H1 (cell line): ENCODE measurements at regions not wholly inside any gene's neighbourhood (a gene's known extent, or its start where the extent isn't known, plus 50 kb on each side); places are given as distances from the start of the nearest gene placed in this dataset.
A peak's percentile ranks its signal among the peaks of the same experiment; 100 is the strongest.

ENCODE experiments used
- CTCF ChIA-PET: fragments of 300-600 bp; sonication (Branson Sonifier 250); formaldehyde crosslinking; loops from one replicate; lab custom pipeline; 2021; ENCODE audit not compliant: partially characterized antibody; lab: Charles Lee
- POLR2A ChIA-PET: fragments of 300-600 bp; sonication (Branson Sonifier 250); formaldehyde crosslinking; loops from one replicate; lab custom pipeline; 2021; ENCODE audit warnings: inconsistent platforms; ENCODE audit not compliant: partially characterized antibody; lab: Charles Lee
- DNase-seq, 2 experiments: peaks; one replicate each; pipeline versions ENCODE4 v3.0.0 to v3.0.0-alpha.2; 2010 to 2022; ENCODE audit warnings: low spot score in 2 of 2, low read depth in 1 of 2, mixed read lengths in 1 of 2
- FAIRE-seq: peaks from 2 replicates; lab custom pipeline; 2011; peaks lifted over from hg19 to GRCh38; lab: Jason Lieb, UNC
- H2AFZ ChIP-seq: 2 replicates; pipeline ENCODE4 v1.8.1; 2012; ENCODE audit warnings: low read length, inconsistent platforms
- H2AK5ac ChIP-seq: 2 replicates; pipeline ENCODE4 v1.6.1; 2013; ENCODE audit warnings: low read depth, low read length
- H2BK120ac ChIP-seq: replicated peaks from 2 replicates; pipeline ENCODE3; 2013; ENCODE audit warnings: low read depth, low read length, inconsistent platforms
- H2BK12ac ChIP-seq: 2 replicates; pipeline ENCODE4 v1.6.1; 2013; ENCODE audit warnings: low read depth, low read length
- H2BK15ac ChIP-seq: 2 replicates; pipeline ENCODE4 v1.6.1; 2013; ENCODE audit warnings: low read length
- H2BK20ac ChIP-seq: 2 replicates; pipeline ENCODE4 v1.6.1; 2013; ENCODE audit warnings: low read length
- H2BK5ac ChIP-seq: 2 replicates; pipeline ENCODE4 v1.6.1; 2013; ENCODE audit warnings: low read depth, low read length
- H3K14ac ChIP-seq: 2 replicates; pipeline ENCODE4 v1.6.1; 2013; ENCODE audit warnings: inconsistent platforms; ENCODE audit not compliant: insufficient read length
- H3K18ac ChIP-seq: 2 replicates; pipeline ENCODE4 v1.6.1; 2013; ENCODE audit warnings: low read length; ENCODE audit errors: extremely low read depth
- H3K23ac ChIP-seq: 2 replicates; pipeline ENCODE4 v1.6.1; 2013; ENCODE audit warnings: inconsistent platforms; ENCODE audit not compliant: insufficient read length
- H3K23me2 ChIP-seq: 2 replicates; pipeline ENCODE4 v1.6.1; 2013; ENCODE audit warnings: low read depth, low read length
- H3K27ac ChIP-seq: 2 replicates; pipeline ENCODE4 v1.6.1; 2011; ENCODE audit warnings: low read depth, low read length, inconsistent platforms
- H3K27me3 ChIP-seq, 4 experiments: replicated peaks in 1 of 4; 1 replicate in 1 of 4; 2 replicates in 3 of 4; pipeline versions ENCODE4 v1.6.1 to v1.8.1; 2011 to 2013; ENCODE audit warnings: low read length in 3 of 4, mild to moderate bottlenecking in 3 of 4, inconsistent platforms in 2 of 4, mixed read lengths in 2 of 4, moderate library complexity in 1 of 4; ENCODE audit not compliant: control insufficient read depth in 3 of 4, insufficient read depth in 3 of 4; ENCODE audit errors: extremely low read depth in 1 of 4
- H3K36me3 ChIP-seq, 4 experiments: 2 replicates each; pipeline versions ENCODE4 v1.6.1 to v1.8.1; 2011 to 2013; ENCODE audit warnings: mild to moderate bottlenecking in 4 of 4, low read length in 3 of 4, moderate library complexity in 2 of 4, control low read depth in 1 of 4, inconsistent platforms in 1 of 4; ENCODE audit not compliant: insufficient read depth in 4 of 4, control insufficient read depth in 2 of 4
- H3K4ac ChIP-seq: replicated peaks from 2 replicates; pipeline ENCODE3; 2013; ENCODE audit warnings: low read length, low read depth, mixed read lengths, inconsistent platforms; ENCODE audit not compliant: insufficient read length
- H3K4me1 ChIP-seq, 4 experiments: replicated peaks in 1 of 4; 1 replicate in 1 of 4; 2 replicates in 3 of 4; pipeline versions ENCODE4 v1.6.1 to v1.8.1; 2011 to 2013; ENCODE audit warnings: low read length in 3 of 4, inconsistent platforms in 2 of 4, mixed read lengths in 1 of 4; ENCODE audit not compliant: insufficient read depth in 4 of 4, control insufficient read depth in 3 of 4
- H3K4me2 ChIP-seq, 2 experiments: 2 replicates each; pipeline versions ENCODE4 v1.6.1 to v1.8.1; 2011 to 2013; ENCODE audit warnings: low read depth in 2 of 2, low read length in 2 of 2, control low read depth in 1 of 2, inconsistent platforms in 1 of 2, mild to moderate bottlenecking in 1 of 2; ENCODE audit not compliant: insufficient read depth in 1 of 2
- H3K4me3 ChIP-seq, 4 experiments: fragments of 200-600, 300-600 bp in 1 of 4; sonication (generic), shearing (Covaris generic), sonication (Bioruptor Twin) in 1 of 4; 2 replicates each; pipeline versions ENCODE4 v1.5.1 to v1.8.1; 2011 to 2016; ENCODE audit warnings: low read length in 4 of 4, low read depth in 3 of 4, control low read depth in 2 of 4, inconsistent platforms in 2 of 4, mild to moderate bottlenecking in 2 of 4, mixed read lengths in 1 of 4, moderate library complexity in 1 of 4; ENCODE audit not compliant: insufficient read depth in 2 of 4; ENCODE audit errors: extremely low read depth in 1 of 4
- H3K56ac ChIP-seq: replicated peaks from 2 replicates; pipeline ENCODE3; 2013; ENCODE audit warnings: low read depth, mild to moderate bottlenecking, mixed read lengths, low read length, inconsistent platforms; ENCODE audit not compliant: insufficient read length
- H3K79me1 ChIP-seq: 2 replicates; pipeline ENCODE4 v1.6.1; 2013; ENCODE audit warnings: low read depth, low read length, control low read depth
- H3K79me2 ChIP-seq, 2 experiments: 2 replicates each; pipeline versions ENCODE4 v1.6.1 to v1.8.1; 2012 to 2013; ENCODE audit warnings: low read length in 2 of 2, mild to moderate bottlenecking in 2 of 2, inconsistent platforms in 1 of 2; ENCODE audit not compliant: insufficient read depth in 2 of 2, control insufficient read depth in 1 of 2
- H3K9ac ChIP-seq, 4 experiments: replicated peaks in 1 of 4; 1 replicate in 1 of 4; 2 replicates in 3 of 4; pipeline versions ENCODE4 v1.6.1 to v1.8.1; 2011 to 2013; ENCODE audit warnings: low read depth in 3 of 4, low read length in 3 of 4, control low read depth in 2 of 4, mild to moderate bottlenecking in 2 of 4, moderate library complexity in 2 of 4, inconsistent platforms in 1 of 4; ENCODE audit errors: extremely low read depth in 1 of 4
- H3K9me3 ChIP-seq, 2 experiments: 2 replicates each; pipeline versions ENCODE4 v1.6.1 to v1.8.1; 2012 to 2013; ENCODE audit warnings: mild to moderate bottlenecking in 2 of 2, moderate library complexity in 2 of 2, control low read depth in 1 of 2, inconsistent platforms in 1 of 2, low read depth in 1 of 2, low read length in 1 of 2, mixed read lengths in 1 of 2; ENCODE audit not compliant: insufficient read depth in 2 of 2
- H4K20me1 ChIP-seq, 2 experiments: replicated peaks in 1 of 2; 2 replicates each; pipeline versions ENCODE3 to v1.8.1; 2011 to 2013; ENCODE audit warnings: inconsistent platforms in 2 of 2, low read length in 2 of 2, mild to moderate bottlenecking in 1 of 2; ENCODE audit not compliant: insufficient read depth in 2 of 2, control insufficient read depth in 1 of 2
- H4K5ac ChIP-seq: 2 replicates; pipeline ENCODE4 v1.6.1; 2013; ENCODE audit warnings: low read length, low read depth, mixed read lengths, inconsistent platforms; ENCODE audit not compliant: insufficient read length
- H4K8ac ChIP-seq: 2 replicates; pipeline ENCODE4 v1.8.0; 2013; ENCODE audit warnings: mild to moderate bottlenecking, moderate library complexity, low read length, inconsistent platforms; ENCODE audit not compliant: insufficient read depth; ENCODE audit errors: extremely low read depth
- H4K91ac ChIP-seq: replicated peaks from 2 replicates; pipeline ENCODE3; 2013; ENCODE audit warnings: low read length, mixed read lengths, inconsistent platforms; ENCODE audit not compliant: insufficient read length
- BRCA1 ChIP-seq: IDR thresholded peaks from 2 replicates; pipeline ENCODE4 v1.6.1; 2012; ENCODE audit warnings: low read depth, low read length, improper control_type of control experiment
- CBX5 ChIP-seq: fragments of 300-800, 300-1000 bp; sonication (generic); IDR thresholded peaks from 2 replicates; pipeline ENCODE4 v1.7.1; 2016; ENCODE audit warnings: antibody characterized with exemption, low read length, low read depth
- CHD1 ChIP-seq: IDR thresholded peaks from 2 replicates; pipeline ENCODE4 v1.6.1; 2012; ENCODE audit warnings: low read depth, low read length, improper control_type of control experiment
- FOSL1 ChIP-seq: IDR thresholded peaks from 2 replicates; pipeline ENCODE4 v1.6.1; 2011; ENCODE audit warnings: mild to moderate bottlenecking, low read depth, low read length, moderate library complexity; ENCODE audit not compliant: insufficient read depth
- HDAC2 ChIP-seq, 2 experiments: fragments of 300-600 bp in 1 of 2; sonication (generic) in 1 of 2; IDR thresholded peaks; 2 replicates each; pipeline ENCODE4 v1.6.1; 2011 to 2012; ENCODE audit warnings: low read depth in 2 of 2, low read length in 2 of 2, mild to moderate bottlenecking in 2 of 2, moderate library complexity in 2 of 2, borderline replicate concordance in 1 of 2, inconsistent platforms in 1 of 2
- KDM1A ChIP-seq: fragments of 200-600, 300-600 bp; sonication (generic); IDR thresholded peaks from 2 replicates; pipeline ENCODE4 v1.7.1; 2016; ENCODE audit warnings: mild to moderate bottlenecking, low read length, borderline replicate concordance
- KDM5A ChIP-seq: fragments of 200-600 bp; IDR thresholded peaks from 2 replicates; pipeline ENCODE4 v1.7.1; 2012; ENCODE audit warnings: mild to moderate bottlenecking, low read length, inconsistent platforms, mixed read lengths
- NANOG ChIP-seq: IDR thresholded peaks from 2 replicates; pipeline ENCODE4 v1.6.1; 2011; ENCODE audit warnings: low read length, low read depth, mild to moderate bottlenecking, inconsistent platforms; ENCODE audit not compliant: insufficient read depth, poor library complexity, severe bottlenecking
- POLR2AphosphoS5 ChIP-seq: IDR thresholded peaks from 2 replicates; pipeline ENCODE4 v1.6.1; 2011; ENCODE audit warnings: low read depth, low read length
- SAP30 ChIP-seq: fragments of 300-600 bp; sonication (generic); IDR thresholded peaks from 2 replicates; pipeline ENCODE4 v1.7.1; 2012; ENCODE audit warnings: low read length, moderate library complexity, mild to moderate bottlenecking, inconsistent platforms; ENCODE audit not compliant: insufficient read depth, insufficient replicate concordance
- SP2 ChIP-seq: IDR thresholded peaks from 2 replicates; pipeline ENCODE4 v1.6.1; 2012; ENCODE audit warnings: mild to moderate bottlenecking, low read length, inconsistent platforms
- ZNF274 ChIP-seq: IDR thresholded peaks from 2 replicates; pipeline ENCODE4 v1.7.0; 2012; ENCODE audit warnings: low read length, borderline replicate concordance; ENCODE audit errors: extremely low read depth
- WGBS, 2 experiments: shearing (Covaris generic) in 1 of 2; methylation state at CpG; one replicate each; pipeline versions ENCODE4 v1.1.6 to v1.1.7; 2013 to 2015; ENCODE audit warnings: low lambda C conversion rate in 2 of 2, mixed read lengths in 2 of 2, inconsistent platforms in 1 of 2, low coverage in 1 of 2, missing lambda C conversion rate in 1 of 2; ENCODE audit not compliant: insufficient replicate concordance in 2 of 2, insufficient coverage in 1 of 2, insufficient read length in 1 of 2; ENCODE audit errors: extremely low coverage in 1 of 2, missing lambda C conversion rate in 1 of 2; 5-methylcytosine and 5-hydroxymethylcytosine counted together

DNA sequence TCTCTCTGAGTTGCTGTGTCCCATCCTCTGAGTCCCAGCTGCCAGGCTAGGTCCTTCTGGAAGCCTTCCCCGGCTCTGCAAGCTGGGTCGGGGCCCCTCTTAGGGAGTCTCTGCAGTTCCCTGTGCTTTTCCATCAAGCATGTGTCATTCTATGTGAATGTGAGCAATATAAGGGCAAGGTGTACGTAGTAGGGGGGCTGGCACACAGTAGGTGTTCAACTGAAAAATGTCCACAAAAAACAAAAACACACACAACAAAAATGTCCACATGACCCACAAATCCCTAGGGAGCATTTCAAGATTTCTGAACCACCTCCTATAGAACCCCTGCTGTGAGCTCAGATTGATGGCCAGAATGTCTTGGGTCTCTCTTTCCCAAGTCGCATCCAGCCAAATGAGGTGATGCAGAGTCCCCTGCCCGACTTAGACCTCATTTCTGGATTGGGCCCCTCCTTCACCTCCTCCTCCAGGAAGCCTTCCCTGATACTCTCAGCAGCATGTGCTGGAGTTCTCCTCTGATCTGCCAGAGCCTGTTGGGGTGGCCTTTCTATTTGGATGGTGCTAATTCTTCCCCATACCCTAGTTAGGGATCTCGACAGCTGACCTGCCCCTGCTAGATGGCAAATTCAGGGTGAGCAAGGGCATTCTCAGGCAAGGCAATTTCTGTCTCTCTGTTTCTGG lies 196.1 kb upstream of the LHX5 start:
- WGBS, 2 experiments: 84% methylated on average over 6 of the region's 6 CpGs; no CpG with 5 or more reads in 1 of the 2 experiments
- FAIRE-seq (no peak), DNase-seq (no peak)
- Histone ChIP-seq H3K27ac (no peak overlapping the region), H4K20me1 (no peaks in the 10 kb centered on the region), H4K8ac (no peak overlapping the region), H3K4me2 (no peak overlapping the region), H2BK120ac (no peak overlapping the region), H3K23me2 (peaks cover 5% of the 10 kb centered on the region; the same call in 1 of the 2 replicates), H4K91ac (no peak overlapping the region), H3K9me3 (no peaks in the 10 kb centered on the region), H3K79me2 (no peaks in the 10 kb centered on the region), H3K4me3 (no peak overlapping the region), H3K56ac (no peak overlapping the region), H3K23ac (no peak overlapping the region), H3K14ac (no peak overlapping the region), H3K27me3 (no peaks in the 10 kb centered on the region; a peak in 1 of 7 replicates), H2AFZ (no peak overlapping the region), H3K79me1 (no peaks in the 10 kb centered on the region), H2BK12ac (no peak overlapping the region), H2BK20ac (no peak overlapping the region), H3K4ac (no peak overlapping the region), H2BK5ac (no peak overlapping the region), H3K4me1 (peaks cover 0 to 13% (median 5%) of the 10 kb centered on the region in 4 experiments; a peak in 4 of 7 replicates), H4K5ac (no peak overlapping the region), H2AK5ac (peak overlapping the region; percentile 32; the same call in 1 of the 2 replicates), H2BK15ac (peak overlapping the region; percentile 31; the same call in 1 of the 2 replicates), H3K18ac (no peak overlapping the region), H3K9ac (no peak overlapping the region), H3K36me3 (no peaks in the 10 kb centered on the region)
- POLR2A ChIA-PET: interaction anchor here (0.6 kb wide), 1 partner anchor 42 kb away, joined by 3 read pairs; no protein-coding TSS in a partner anchor
- CTCF ChIA-PET: interaction anchor here (0.9 to 2.9 kb wide), 6 partner anchors 9 to 170 kb away, joined by 3 to 10 read pairs (median 6); no protein-coding TSS in a partner anchor
- no peak for TF ChIP-seq SAP30
- no peak for TF ChIP-seq NANOG
- no peak for TF ChIP-seq KDM5A
- no peak for TF ChIP-seq SP2
- no peak for TF ChIP-seq POLR2AphosphoS5
- TF ChIP-seq CBX5: no peak
- TF ChIP-seq FOSL1: no peak
- no peak for TF ChIP-seq HDAC2 (IDR thresholded peaks at IDR 0.05; ENCODE audit: borderline replicate concordance in 1 of 2, low read depth in 2 of 2, low read length in 2 of 2)
- no peak for TF ChIP-seq BRCA1
- TF ChIP-seq KDM1A: no peak
- TF ChIP-seq CHD1: no peak
- TF ChIP-seq ZNF274: no peak
